Right renal pelvis (tissue), 4 donors: ENCODE measurements at regions not wholly inside any gene's neighbourhood (a gene's known extent, or its start where the extent isn't known, plus 50 kb on each side); places are given as distances from the start of the nearest gene placed in this dataset.
"Not testable (repeated sequence)": the region's sequence is repeated elsewhere in the genome, so short reads cannot be mapped to it uniquely, and the experiment has no call there.

Experiments used
- DNase-seq, 4 donors: peaks; one replicate each; pipeline ENCODE4 v3.0.0-alpha.2; 2013; ENCODE audit warnings: low read depth in 4 of 4, low spot score in 3 of 4, missing footprints in 1 of 4

DNA sequence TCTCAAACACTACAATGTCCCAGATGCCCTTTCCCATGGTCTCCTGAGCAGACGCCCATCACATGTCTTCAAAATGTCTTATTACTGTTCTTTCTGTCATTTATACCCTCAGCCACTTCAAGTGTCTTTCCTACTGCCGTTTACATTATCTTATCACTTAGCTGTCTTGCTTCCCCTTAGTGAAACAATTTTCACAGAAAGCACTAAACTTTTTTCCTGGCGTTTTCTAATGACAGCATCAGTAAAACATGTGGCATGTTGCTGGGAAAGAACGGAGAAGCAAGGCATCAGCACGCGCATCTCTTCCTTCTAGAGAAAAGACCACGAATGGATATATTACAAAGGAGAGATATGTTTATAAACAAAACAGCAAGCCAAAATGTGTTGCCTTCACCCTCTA is 189.7 kb upstream of the SLIT2 start:
- DNase-seq, result no peak

DNA sequence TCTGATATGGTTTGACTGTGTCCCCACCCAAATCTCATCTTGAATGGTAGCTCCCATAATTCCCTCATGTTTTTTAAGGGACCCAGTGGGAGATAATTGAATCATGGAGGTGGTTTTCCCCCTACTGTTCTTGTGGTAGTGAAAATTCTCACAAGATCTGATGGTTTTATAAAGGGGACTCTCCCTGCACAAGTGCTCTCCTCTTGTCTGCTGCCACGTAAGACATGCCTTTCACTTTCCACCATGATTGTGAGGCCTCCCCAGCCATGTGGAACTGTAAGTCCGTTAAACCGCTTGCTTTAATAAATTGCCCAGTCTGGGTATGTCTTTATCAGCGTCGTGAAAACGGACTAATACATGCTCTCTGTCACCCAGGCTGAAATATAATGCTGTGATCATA is 200.9 kb upstream of the SLIT2 start:
- DNase-seq, result no peak

DNA sequence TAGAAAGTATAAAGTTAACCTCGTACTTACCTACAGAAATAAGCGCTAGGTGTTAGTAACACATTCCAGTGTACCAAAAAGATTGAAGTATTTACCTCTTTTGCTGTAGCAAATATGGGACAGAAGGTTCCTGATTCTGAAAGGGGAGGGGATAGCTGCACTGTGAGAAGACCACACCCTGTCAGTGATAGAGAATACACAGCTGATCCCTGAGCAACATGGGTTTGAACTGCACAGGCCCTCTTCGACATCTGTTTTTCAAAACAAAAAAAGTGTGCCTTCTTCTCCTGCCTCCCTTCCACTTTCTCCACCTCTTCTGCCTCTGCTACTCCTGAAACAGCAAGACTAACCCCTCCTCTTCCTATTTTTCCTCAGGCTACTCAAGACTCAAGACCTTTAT is 201.8 kb upstream of the SLIT2 start:
- no peak for DNase-seq

DNA sequence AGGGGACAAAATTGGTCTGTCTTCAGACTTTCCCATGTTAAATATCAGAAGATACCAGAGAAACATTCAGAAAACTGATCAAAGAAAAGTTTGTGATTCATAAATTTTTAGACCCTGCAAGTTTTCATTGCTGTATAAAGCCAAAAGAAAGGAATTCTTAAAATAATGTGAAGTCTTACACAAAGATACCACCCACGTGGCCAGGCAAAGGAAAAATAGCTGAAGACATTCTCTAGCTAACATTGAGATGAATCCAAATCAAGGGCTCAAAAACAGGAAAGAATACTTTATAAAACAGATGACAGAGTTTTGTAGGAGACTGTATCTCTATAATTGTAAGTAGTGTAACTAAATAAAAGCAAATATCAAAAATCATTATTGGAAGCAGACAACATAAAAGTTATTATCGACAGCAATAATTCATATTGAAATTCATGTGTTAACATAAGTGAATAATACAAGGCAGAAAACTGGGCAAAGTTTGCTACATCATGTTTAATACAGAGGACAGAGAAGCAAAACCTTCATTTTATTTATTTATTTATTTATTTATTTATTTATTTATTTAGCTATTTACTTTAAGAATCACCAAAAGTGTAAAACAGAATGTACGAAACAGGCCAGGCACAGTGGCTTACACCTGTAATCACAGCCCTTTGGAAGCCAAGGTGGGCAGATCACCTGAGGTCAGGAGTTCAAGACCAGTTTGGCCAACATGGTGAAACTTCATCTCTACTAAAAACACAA is 204.6 kb upstream of the SLIT2 start:
- DNase-seq, result no peak

DNA sequence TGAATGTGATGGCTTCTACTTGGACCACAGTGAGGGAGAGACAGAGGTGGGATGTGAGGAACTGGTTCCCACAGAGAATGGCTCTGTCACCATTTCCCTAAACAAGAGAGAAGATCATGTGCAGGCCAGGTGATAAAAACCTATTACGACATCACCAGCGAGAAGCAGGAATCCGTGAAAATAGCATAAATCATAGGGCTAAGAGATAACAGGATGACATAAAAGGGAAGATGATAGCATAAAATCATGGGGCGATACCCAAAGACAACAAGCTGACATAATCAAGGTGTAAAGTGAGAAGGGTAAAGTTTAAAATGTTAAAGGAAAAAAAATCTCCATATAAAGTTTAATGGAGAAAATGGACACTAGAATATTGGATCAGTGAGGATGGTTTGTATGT is 205.5 kb upstream of the SLIT2 start:
- no peak for DNase-seq

DNA sequence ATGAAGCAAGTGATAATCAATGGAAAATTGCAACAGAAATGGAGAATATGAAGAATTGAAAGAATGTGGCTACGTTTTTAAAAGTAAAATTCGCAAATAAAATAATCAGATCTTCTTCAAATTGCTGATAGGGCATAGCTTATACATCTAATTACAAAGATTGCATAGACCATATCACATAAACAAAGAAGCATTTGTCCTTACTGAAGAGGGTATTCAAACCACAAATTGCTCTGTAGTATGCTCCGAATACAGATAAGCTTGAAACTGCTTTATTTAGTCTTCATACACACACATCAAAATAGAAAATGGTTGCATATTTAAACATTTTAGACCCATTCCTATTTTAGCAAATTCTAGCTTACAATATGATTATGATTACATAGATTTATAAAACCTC is 206.7 kb upstream of the SLIT2 start:
- DNase-seq, result no peak

DNA sequence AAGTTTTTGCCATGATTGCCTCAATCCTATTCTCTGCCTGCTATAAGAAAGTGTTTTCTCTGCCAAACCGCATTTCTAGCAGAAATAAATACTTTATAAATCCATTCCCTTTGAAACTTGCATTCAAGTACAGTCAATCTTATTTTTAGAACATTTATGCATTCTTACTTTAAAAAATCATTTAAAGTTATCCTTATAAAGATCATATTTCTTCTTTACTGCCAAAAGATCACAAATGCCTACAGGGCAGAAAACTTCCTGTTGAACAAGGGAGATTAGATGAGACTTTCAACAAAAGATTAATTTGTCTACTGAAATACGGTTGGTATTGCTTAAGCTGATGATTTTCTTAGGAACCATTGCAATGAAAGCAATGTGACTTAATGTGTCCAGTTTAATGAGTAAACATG is 207.2 kb upstream of the SLIT2 start:
- DNase-seq, result no peak

DNA sequence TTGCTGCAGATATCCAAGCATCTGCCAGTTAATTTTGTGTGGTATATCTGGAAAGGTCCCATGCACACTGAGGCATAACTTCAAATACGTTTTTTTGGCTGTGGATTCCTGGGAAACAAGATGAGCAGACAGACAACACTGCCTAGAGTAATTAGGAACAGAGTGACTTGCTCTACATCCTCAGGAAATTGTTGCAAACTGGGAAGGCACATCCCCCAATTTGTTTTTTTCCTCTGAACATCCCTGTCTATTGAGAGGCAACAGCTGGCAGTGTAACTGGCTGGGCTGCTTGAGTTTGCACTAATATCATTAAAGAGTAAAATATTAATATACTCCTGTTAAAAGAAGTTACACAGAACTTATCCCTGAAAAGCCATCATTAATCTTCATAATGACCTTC is 207.7 kb upstream of the SLIT2 start:
- DNase-seq, result peak in 1 of 4 donors; percentile 18

DNA sequence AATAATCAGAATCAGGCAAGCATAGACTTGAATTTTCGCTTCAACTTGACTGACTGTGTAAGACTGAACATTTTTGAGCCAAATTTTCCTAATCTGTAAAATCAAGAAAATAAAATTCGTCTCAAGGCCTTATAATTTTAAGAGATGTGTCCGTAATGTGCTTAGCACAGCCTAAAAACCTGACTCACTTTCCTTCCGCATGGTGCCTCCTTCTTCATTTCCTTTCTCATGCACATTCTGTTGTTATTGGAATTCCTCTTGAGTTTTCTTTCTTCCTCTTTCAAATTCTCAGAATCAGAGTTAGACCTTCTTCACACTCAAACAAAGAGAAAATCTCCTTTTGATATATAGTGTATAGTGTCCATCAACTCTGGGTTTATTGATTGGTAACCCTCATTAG is 208.9 kb upstream of the SLIT2 start:
- DNase-seq, result no peak

DNA sequence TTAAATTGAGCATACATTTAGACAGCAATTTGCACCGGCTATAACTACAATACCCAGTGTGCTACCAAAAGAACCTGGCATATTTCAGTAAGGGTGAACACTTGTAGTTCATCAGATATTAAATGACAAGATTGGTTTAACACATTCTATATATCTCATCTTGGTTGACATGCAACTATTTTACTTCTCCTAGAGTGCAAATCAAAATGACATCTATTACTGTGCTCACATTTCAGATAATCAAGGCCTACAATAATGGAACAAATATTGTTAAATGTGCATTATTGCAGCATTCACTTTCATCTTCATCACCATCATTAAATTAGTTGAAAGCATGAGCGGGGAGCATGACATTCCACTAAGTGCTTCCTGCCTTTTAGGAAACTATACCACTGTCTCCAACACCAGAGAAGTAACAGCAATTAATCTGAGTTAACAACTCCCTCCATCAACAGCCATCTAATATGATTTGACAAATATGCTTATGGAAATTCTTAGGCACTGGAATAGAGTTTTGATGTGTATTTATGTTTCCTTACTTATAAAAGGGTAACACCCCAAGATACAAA is 209.8 kb upstream of the SLIT2 start:
- DNase-seq, result no peak

DNA sequence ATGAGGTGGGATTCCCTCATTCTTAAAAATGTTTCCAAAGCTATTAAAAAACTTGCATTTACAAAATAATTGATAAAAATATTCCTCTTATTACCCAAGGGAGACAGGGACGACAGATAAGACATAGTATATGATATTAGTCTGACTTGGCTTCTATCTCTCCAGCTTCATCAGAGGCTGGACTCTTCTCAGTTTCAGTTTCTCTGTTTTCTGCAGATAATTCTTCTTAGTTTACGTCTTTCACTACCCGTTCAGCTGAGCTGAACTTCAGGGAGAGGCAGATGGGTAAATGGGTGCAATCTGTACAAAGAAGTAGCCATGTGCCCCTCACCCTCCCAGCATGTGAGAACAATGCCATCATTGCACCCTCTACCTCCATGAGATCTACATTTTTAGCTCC is 214.0 kb upstream of the SLIT2 start:
- DNase-seq, result no peak

DNA sequence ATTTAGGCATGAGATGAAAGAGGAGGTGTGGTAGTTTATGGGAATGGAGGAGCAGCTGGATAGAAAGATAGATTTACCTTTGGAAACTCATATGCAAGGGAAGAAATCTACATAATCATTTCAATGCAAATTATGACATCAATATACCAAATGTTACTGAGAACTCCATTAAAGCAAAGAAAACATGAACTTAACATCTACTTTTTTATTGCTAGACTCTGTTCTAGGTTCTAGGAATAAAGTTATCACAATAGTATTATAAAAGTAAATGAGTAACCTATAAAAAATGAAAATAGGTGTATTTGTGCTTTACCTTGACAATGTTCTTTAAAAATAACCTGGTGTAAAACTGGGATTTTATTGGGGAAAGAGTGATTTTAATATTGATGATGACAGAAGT is 221.6 kb upstream of the SLIT2 start:
- no peak for DNase-seq

DNA sequence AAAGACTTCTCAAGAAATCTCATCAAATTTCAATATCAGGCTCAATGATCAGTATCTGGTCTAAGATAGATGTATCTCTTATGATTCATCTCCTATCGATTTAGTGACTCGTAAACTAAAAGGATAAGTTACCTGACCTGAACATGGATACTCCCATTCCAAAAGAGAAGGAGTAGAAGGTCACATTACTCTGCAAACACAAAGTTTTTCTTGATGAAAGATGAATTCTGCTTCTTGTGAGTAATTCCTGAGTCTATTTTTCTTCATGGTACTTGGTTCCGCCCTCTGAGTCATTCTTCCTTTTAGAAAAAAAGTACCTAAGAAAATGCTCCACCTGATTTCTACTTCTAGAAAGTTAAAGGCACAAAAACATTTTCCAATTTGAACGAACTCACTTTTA is 223.1 kb upstream of the SLIT2 start:
- DNase-seq, result no peak

DNA sequence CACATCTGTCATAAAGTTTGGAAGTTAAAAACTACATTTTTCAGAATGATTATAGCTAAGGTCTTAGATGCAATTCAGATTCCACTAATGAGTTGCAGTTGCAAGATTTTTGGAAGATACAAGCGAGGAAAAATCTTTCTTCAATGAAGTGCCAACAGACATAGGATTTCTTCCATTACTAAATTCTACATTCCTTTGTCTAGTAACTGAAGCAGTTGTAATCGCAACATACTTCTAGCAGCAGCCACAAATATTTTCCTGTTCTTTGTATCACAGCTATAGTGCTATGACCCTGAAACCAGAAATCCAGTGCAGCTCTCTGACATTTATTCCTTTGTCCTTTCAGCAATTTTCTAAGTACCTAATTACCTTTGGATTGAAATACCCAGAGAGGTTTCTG is 225.2 kb upstream of the SLIT2 start:
- DNase-seq, result no peak

DNA sequence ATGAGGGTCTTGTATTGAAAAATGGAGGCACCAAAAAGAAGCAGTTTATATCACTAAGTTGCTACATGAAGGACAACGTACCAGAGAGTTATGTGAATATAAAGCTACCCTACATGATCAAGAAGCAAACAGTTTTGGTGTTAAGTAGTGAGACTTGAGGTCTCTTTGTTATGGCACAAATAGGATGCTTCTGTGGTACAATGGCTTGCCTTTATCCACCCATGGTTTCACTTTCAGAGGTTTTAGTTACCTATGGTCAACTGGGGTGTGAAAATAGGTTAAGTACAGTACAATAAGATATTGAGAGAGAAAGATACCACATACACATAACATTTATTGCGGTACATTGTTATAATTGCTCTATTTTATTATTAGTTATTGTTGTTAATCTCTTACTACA is 229.2 kb upstream of the SLIT2 start:
- DNase-seq, result no peak

DNA sequence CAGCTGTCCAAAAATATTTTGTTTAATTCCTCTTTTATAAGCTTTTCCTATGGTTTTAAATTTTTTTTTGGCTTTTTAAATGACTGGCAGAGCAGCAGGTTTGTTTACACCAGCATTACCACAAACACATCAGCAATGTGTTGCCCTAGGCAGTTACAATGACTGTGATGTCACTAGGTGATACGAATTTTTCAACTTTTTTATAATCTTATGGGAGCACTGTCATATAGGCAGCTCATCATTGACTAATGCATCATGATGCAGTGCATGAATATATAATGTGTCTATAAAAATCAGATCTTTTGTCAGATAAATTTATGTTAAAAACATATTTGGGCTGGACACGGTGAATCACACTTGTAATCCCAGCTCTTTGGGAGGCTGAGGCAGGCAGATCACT is 231.6 kb upstream of the SLIT2 start:
- DNase-seq, result no peak

DNA sequence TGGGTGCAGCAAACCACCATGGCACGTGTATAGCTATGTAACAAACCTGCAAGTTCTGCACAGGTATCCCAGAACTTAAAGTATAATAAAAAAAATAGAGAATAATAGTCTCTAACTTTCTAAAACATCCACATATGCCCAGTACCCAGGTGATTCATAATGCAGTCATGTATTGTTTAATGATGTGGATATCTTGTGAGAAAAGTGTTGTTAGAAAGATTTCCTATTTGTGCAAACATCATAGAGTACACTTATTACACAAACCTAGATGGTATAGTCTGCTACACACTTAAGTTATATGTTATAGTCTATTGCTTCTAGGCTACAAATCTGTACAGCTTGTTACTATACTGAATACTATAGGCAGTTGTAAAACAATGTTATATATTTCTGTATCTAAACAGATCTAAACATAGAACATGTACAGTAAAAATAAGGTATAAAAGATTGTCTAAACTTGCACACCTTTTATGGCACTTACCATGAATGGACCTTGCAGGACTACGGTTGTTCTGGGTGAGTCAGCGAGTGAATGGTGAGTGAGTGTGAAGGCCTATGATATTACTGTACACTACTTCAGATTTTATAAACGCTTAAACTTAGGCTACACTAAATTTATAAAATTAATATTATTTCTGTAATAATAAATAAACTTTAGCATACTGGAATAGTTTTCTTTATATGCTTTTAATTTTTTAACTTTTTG is 232.2 kb upstream of the SLIT2 start:
- no peak for DNase-seq

DNA sequence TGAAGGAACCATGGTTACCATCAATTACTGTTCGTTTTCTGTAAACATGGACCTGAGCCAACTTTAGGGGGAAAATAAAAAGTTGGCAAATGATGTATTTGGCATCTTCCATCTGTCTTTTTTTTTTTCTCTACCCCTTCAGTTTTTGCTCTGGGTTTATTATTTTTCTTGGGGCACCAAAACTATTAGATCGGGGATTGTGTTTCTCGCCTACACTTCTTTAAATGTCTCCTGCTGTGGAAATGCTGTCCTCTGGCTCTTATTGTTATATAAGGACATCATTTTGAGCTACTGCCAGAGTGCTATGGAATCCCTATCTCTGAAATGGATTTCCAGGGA is 234.0 kb upstream of the SLIT2 start:
- DNase-seq, result no peak

DNA sequence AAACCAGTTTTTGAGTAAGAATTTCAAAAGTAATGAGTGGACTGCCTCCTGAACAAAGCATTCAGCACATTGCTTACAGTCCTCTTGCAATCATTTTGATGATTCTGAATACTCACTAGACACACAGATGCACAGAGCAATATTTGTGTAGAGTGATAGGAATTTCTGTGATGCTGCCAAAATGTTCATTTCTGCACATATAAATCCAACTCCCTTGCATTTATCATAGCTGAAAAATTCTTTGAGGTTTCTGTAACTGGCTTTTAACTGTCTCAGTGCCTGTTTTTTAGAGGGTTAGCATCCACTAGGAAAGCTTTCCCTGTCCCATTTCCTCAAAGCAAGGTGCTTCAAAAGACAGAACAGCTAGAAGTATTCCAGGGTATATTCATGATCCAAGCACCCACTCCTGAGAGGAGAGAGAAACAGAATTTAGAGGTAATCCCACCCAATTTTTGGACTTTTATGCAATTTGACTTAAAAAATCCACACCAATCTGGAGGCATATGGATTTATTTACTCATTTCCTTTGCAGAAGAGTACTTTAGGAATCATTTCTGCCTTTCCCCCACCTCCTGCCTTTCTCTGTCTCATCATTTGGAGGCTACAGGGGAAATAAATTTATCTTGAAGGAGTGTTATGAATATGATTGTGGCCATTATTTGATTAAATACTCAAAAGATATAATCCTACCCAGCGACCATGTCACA is 234.5 kb upstream of the SLIT2 start:
- DNase-seq, result no peak

DNA sequence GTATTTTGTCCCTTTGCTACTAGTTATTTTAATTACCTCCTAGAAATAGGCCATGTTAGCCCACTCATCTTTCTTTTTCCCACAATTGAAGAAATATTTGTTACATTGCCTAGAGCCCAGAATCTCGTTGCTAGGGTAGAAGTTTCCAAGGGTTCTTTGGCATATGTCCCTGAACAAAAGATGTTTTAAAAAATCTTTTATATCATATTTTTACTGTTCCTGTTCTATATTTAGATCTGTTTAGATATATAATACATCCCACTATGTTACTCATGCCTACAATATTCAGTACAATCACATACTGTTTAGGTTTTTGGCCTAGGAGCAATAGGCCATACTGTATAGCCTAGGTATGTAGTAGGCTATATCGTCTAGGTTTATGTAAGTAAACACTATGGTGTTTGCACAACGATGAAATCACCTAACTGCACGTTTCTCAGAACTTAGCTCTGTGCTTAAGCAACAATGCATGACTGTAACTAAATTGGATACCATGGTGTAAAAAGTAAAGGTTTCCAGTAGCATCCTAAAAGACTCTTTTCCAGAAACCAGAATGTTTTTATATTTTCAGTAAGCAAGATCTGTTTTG is 236.0 kb upstream of the SLIT2 start:
- no peak for DNase-seq

DNA sequence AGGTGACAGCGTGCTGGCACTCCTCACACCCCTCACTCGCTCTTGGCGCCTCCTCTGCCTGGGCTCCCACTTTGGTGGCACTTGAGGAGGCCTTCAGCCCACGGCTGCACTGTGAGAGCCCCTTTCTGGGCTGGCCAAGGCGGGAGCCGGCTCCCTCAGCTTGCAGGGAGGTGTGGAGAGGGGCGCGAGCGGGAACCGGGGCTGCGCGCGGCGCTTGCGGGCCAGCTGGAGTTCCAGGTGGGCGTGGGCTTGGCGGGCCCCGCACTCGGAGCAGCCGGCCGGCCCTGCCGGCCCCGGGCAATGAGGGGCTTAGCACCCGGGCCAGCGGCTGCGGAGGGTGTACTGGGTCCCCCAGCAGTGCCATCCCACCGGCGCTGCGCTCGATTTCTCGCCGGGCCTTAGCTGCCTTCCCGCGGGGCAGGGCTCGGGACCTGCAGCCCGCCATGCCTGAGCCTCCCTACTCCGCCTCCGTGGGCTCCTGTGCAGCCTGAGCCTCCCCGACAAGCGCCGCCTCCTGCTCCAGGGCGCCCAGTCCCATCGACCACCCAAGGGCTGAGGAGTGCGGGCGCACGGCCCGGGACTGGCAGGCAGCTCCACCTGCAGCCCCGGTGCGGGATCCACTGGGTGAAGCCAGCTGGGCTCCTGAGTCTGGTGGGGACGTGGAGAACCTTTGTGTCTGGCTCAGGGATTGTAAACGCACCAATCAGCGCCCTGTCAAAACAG is 247.7 kb upstream of the SLIT2 start:
- DNase-seq, result not testable (repeated sequence)
